AG10803 (cell line): ENCODE measurements at regions not wholly inside any gene's neighbourhood (a gene's known extent, or its start where the extent isn't known, plus 50 kb on each side); places are given as distances from the start of the nearest gene placed in this dataset.
"Not testable (repeated sequence)": the region's sequence is repeated elsewhere in the genome, so short reads cannot be mapped to it uniquely, and the experiment has no call there.

Source experiments
- DNase-seq: peaks from one replicate; pipeline ENCODE4 v3.0.0; 2010; ENCODE audit warnings: low read depth
- H3K4me3 ChIP-seq: 2 replicates; pipeline ENCODE4 v1.5.1; 2011; ENCODE audit warnings: mild to moderate bottlenecking, low read length, control low read depth
- TF ChIP-seq, protein P1 (sequence below): conservative IDR thresholded peaks from 2 replicates; pipeline ENCODE4 v1.5.1; 2011; ENCODE audit warnings: mild to moderate bottlenecking, low read length, control low read depth, inconsistent platforms

GRCh38 chr1:14345946-14346550, 252.4 kb upstream of the KAZN start:
- H3K4me3 ChIP-seq, result no peak overlapping the region
- peak; percentile 48 for DNase-seq

GRCh38 chr1:14347186-14347585, 251.3 kb upstream of the KAZN start:
- TF ChIP-seq, protein P1, sequence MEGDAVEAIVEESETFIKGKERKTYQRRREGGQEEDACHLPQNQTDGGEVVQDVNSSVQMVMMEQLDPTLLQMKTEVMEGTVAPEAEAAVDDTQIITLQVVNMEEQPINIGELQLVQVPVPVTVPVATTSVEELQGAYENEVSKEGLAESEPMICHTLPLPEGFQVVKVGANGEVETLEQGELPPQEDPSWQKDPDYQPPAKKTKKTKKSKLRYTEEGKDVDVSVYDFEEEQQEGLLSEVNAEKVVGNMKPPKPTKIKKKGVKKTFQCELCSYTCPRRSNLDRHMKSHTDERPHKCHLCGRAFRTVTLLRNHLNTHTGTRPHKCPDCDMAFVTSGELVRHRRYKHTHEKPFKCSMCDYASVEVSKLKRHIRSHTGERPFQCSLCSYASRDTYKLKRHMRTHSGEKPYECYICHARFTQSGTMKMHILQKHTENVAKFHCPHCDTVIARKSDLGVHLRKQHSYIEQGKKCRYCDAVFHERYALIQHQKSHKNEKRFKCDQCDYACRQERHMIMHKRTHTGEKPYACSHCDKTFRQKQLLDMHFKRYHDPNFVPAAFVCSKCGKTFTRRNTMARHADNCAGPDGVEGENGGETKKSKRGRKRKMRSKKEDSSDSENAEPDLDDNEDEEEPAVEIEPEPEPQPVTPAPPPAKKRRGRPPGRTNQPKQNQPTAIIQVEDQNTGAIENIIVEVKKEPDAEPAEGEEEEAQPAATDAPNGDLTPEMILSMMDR, result no peak
- no peak overlapping the region for H3K4me3 ChIP-seq
- no peak for DNase-seq

More at GRCh38 chr1:14345946-14346550, 252.4 kb upstream of the KAZN start:
- TF ChIP-seq, protein P1, result 0 out of 2 replicates have a peak, but pooled peaks have one; percentile 1

DNA sequence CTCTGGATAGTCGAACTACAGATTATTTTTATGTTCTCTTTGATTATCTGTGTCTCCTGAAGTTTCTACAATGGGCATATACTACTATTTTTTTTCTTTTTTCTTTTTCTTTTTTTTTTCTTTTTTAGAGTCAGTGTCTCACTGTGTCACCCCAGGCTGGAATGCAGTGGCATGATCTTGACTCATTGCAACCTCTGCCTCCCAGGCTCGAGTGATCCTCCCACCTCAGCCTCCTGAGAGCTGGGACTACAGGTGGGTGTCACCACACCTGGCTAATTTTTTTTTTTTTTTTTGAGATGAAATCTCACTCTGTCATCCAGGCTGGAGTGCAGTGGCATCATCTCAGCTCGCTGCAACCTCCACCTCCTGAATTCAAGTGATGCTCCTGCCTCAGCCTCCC, 250.7 kb upstream of the KAZN start:
- no peak overlapping the region for H3K4me3 ChIP-seq
- no peak for DNase-seq
- TF ChIP-seq, protein P1, result no peak

DNA sequence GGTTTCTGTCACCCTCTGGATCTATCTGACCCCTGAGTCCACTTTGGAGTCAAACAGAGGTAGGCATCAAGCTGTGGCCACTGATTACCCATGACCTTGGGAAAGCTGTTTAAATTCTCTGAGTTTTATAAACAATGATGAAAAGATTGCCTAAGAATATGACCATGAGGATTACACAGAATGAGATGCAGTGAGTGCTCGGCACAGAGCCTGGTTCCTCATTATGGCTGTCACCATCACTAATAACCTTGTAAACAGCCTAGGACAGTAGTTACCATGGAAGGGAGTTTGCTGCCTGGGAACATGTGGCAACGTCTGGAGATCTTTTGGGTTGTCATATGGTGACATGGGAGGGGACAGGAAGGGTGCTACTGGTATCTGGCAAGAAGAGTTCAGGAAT, 248.3 kb upstream of the KAZN start:
- no peak overlapping the region for H3K4me3 ChIP-seq
- TF ChIP-seq, protein P1, result no peak
- DNase-seq, result peak; percentile 29

DNA sequence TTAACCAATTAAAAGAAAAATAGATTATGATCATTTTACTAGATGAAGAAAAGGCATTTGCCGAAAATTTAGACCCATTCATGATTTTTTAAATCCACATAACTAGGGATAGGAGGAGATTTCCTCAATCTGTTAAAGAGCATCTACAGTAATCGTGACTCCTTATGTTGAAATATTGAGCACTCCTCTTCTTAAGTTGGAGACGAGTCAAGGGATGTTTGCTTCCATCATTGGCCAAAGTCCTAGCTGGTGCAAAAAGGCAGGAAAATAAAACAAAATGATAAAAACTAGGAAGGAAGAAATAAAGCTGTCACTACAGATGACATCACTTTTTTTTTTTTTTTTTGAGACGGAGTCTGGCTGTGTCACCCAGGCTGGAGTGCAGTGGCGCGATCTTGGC, 245.6 kb upstream of the KAZN start:
- no peak for DNase-seq
- H3K4me3 ChIP-seq, result no peak overlapping the region
- TF ChIP-seq, protein P1, result no peak

DNA sequence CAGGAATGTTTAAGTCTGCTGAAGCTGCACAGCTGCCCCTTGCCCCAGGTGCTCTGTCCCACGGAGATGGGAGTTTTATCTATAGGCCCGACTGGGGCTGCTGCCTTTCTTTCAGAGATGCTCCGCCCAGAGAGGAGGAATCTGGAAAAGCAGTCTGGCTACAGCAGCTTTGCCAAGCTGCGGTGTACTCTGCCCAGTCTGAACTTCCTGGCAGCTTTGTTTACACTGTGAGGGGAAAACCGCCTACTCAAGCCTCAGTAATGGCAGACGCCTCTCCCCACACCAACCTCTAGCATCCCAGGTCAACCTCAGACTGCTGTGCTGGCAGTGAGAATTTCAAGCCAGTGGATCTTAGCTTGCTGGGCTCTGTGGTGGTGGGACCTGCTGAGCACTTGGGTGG, 237.5 kb upstream of the KAZN start:
- H3K4me3 ChIP-seq, result not testable (repeated sequence)
- DNase-seq, result peak; percentile 45

GRCh38 chr1:14362331-14362730, 236.2 kb upstream of the KAZN start:
- TF ChIP-seq, protein P1, result no peak
- H3K4me3 ChIP-seq, result no peak overlapping the region
- no peak for DNase-seq
